GM12875 (cell line): ENCODE measurements at regions not wholly inside any gene's neighbourhood (a gene's known extent, or its start where the extent isn't known, plus 50 kb on each side); places are given as distances from the start of the nearest gene placed in this dataset.

ENCODE experiments used
- H3K4me3 ChIP-seq: one replicate; pipeline ENCODE4 v1.5.1; 2011; ENCODE audit warnings: low read depth, low read length, control low read depth
- TF ChIP-seq, protein P1 (sequence below): IDR thresholded peaks from 2 replicates; pipeline ENCODE4 v1.5.1; 2011; ENCODE audit warnings: low read depth, mild to moderate bottlenecking, control low read depth, inconsistent platforms, low read length, moderate library complexity, borderline replicate concordance; ENCODE audit not compliant: insufficient read depth

DNA sequence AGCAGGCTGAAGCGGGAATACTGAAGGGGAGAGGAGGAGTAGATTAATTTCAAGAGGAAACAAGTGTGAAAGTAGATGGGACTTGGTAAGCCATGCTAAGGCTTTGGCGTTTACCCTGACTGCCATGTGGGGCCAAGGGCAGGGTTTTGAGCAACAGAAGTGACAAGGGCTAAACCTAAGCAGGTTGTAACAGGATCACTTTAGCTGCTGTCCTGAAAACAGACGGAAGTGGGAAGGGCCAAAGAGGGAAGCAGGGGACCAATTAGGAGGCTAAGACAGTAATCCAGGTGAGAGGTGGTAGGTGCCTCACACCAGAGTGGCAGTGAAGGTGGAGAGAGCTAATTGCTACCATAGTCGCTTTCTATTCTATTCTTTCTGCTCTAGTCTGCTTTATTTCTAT, 166.5 kb downstream of the PJA1 start:
- TF ChIP-seq, protein P1, sequence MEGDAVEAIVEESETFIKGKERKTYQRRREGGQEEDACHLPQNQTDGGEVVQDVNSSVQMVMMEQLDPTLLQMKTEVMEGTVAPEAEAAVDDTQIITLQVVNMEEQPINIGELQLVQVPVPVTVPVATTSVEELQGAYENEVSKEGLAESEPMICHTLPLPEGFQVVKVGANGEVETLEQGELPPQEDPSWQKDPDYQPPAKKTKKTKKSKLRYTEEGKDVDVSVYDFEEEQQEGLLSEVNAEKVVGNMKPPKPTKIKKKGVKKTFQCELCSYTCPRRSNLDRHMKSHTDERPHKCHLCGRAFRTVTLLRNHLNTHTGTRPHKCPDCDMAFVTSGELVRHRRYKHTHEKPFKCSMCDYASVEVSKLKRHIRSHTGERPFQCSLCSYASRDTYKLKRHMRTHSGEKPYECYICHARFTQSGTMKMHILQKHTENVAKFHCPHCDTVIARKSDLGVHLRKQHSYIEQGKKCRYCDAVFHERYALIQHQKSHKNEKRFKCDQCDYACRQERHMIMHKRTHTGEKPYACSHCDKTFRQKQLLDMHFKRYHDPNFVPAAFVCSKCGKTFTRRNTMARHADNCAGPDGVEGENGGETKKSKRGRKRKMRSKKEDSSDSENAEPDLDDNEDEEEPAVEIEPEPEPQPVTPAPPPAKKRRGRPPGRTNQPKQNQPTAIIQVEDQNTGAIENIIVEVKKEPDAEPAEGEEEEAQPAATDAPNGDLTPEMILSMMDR: no peak
- H3K4me3 ChIP-seq: no peak overlapping the region

- no peak overlapping the region for H3K4me3 ChIP-seq
- TF ChIP-seq, protein P1: no peak
Observed at GRCh38 chrX:68997911-68998310, 167.3 kb downstream of the PJA1 start.

DNA sequence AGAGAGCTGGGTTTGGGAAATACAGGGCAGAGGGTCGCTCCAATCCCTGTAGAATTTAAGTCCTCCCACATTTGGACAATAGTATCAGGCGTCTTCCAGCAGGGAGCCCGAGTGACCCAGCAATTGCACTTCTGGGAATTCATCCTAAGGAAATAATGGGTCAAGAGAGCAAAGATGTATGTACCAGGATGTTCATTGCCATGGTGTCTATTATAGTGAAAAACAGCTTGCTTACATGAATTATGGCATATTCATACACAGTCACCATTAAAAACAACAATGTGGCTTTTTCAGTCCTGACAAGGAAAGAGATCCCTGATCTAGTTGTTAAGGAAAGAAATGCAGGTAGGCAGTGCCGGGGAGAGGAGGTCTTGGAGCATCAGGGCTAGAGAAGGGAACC, 167.7 kb downstream of the PJA1 start:
- TF ChIP-seq, protein P1: no peak
- H3K4me3 ChIP-seq: no peak overlapping the region

DNA sequence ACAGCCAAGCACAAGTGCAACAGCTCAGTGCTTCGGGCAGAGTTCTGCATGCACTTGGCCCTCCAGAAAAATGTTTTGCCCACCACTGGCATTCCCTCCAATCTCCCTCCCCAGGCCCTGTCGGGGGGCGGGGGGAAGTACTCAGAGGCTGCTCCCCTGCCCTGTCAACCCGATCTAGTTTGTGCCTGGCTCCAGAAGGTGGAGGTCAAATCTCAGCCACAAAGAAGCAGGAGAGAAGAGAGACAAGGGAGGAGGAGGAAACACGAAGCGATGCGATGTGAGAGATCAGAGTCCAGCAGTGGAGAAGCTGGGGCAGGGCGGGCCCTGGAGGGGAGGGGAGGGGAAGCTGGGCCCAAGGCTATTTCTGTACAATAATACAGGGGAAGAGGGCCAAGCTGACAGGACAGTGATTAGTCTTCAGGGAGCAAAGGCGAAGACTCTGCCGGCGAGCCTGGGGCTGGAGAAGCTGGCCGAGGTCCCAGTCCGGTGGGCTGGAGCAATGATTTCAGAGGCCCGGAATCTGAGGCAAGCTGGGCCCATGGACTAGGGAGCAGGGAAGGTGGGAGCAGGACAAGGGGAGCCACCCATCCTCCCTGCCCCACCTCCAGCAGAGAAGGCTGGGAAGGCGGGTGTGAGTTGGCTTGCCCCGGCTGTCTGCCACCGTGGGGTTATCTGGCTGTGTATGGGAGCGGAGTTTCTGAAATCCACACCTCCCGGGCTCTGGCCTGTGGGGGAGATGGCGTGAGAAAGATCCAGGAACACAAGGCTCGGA, 167.1 kb downstream of the EFNB1 start:
- H3K4me3 ChIP-seq: no peak overlapping the region
- TF ChIP-seq, protein P1: no peak

GRCh38 chrX:68995386-68995779, 166.6 kb downstream of the EFNB1 start:
- TF ChIP-seq, protein P1: no peak
- H3K4me3 ChIP-seq: no peak overlapping the region

- no peak overlapping the region for H3K4me3 ChIP-seq
- TF ChIP-seq, protein P1: no peak
Observed at GRCh38 chrX:68994891-68995255, 166.1 kb downstream of the EFNB1 start.

- TF ChIP-seq, protein P1: no peak
- H3K4me3 ChIP-seq: no peak overlapping the region
Observed at GRCh38 chrX:68994135-68994890, 165.5 kb downstream of the EFNB1 start.
